ENCODE measurements at regions not wholly inside any gene's neighbourhood (a gene's known extent, or its start where the extent isn't known, plus 50 kb on each side); places are given as distances from the start of the nearest gene placed in this dataset.

DNA sequence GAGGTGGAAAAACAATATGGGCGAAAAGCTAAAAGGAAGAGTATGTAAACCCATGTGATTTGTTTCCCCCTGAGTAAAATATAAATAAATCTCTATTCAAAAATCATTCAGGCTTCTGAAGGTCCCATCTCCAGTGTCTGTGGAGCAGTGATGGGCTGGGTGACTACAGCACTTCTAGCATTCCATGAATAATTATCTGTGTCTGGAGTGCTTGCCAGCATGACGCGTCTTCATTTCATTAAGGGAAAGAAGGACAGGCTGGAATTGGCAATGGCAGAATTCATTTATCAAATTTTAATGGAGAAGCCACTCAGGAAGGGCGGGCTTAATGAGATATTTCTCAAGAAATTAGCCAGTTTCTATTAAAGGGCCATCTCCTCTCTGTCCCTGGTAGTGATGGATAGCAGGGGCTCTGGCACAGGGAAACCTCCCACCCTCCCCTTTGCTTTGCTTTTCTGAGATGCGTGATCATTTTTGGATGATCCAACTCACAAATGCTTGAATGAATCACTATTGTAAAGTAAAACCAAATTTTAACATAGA, 916.3 kb upstream of the SEL1L start:
- TF ChIP-seq GATA2 (IDR thresholded peaks at IDR 0.05; ENCODE audit: insufficient read depth, insufficient read length, low read depth, low read length) (no peak), POLR2A (IDR thresholded peaks at IDR 0.05; ENCODE audit: low read depth, low read length) (no peak), CTCF (IDR thresholded peaks at IDR 0.05; ENCODE audit: extremely low read depth in 1 of 2, insufficient read depth in 1 of 2, low read depth in 1 of 2, low read length in 2 of 2) (no peak), MAX (IDR thresholded peaks at IDR 0.05; ENCODE audit: insufficient read depth, insufficient read length) (no peak), POLR2AphosphoS5 (IDR thresholded peaks at IDR 0.05; ENCODE audit: insufficient read depth, low read depth, low read length) (no peak)
